Neural cell (in vitro differentiated cells): ENCODE measurements at regions not wholly inside any gene's neighbourhood (a gene's known extent, or its start where the extent isn't known, plus 50 kb on each side); places are given as distances from the start of the nearest gene placed in this dataset.
"Not testable (repeated sequence)": the region's sequence is repeated elsewhere in the genome, so short reads cannot be mapped to it uniquely, and the experiment has no call there.

Experiments
- H2AFZ ChIP-seq: fragments of 200-600, 300-800 bp; sonication (generic), shearing (Covaris generic); 2 replicates; pipeline ENCODE4 v1.6.0; 2014; ENCODE audit warnings: low read depth, mild to moderate bottlenecking, antibody characterized with exemption, low read length, moderate library complexity
- H3F3A ChIP-seq: fragments of 200-600 bp; shearing (Covaris generic); 2 replicates; pipeline ENCODE4 v1.6.1; 2016; ENCODE audit warnings: mild to moderate bottlenecking, moderate library complexity, mixed read lengths, antibody characterized with exemption, low read length; ENCODE audit not compliant: insufficient read depth, poor library complexity, severe bottlenecking
- H3K27ac ChIP-seq: fragments of 200-600, 300-800 bp; sonication (generic), shearing (Covaris generic); 2 replicates; pipeline ENCODE4 v1.5.1; 2014; ENCODE audit warnings: mild to moderate bottlenecking, low read length, moderate library complexity
- H3K27me3 ChIP-seq: fragments of 300-800, 200-600 bp; sonication (generic), shearing (Covaris generic); 2 replicates; pipeline ENCODE4 v1.6.0; 2014; ENCODE audit warnings: mild to moderate bottlenecking, low read depth, low read length, moderate library complexity; ENCODE audit not compliant: insufficient read depth
- H3K36me3 ChIP-seq: fragments of 300-800, 200-600 bp; sonication (generic), shearing (Covaris generic); 2 replicates; pipeline ENCODE4 v1.5.1; 2014; ENCODE audit warnings: mild to moderate bottlenecking, antibody characterized with exemption, low read length, moderate library complexity; ENCODE audit not compliant: insufficient read depth
- H3K4me2 ChIP-seq: fragments of 300-800, 200-600 bp; sonication (generic), shearing (Covaris generic); 2 replicates; pipeline ENCODE4 v1.6.0; 2014; ENCODE audit warnings: mild to moderate bottlenecking, low read length
- H3K4me3 ChIP-seq: fragments of 300-800, 200-600 bp; sonication (generic), shearing (Covaris generic); 2 replicates; pipeline ENCODE4 v1.5.1; 2014; ENCODE audit warnings: mild to moderate bottlenecking, low read length, moderate library complexity
- H3K79me2 ChIP-seq: fragments of 200-600 bp; shearing (Covaris generic); replicated peaks from 2 replicates; pipeline ENCODE4 v1.6.0; 2014; ENCODE audit warnings: mild to moderate bottlenecking, low read length, moderate library complexity; ENCODE audit not compliant: insufficient read depth
- H3K9ac ChIP-seq: fragments of 300-800, 200-600 bp; sonication (generic), shearing (Covaris generic); 2 replicates; pipeline ENCODE4 v1.6.1; 2016; ENCODE audit warnings: mild to moderate bottlenecking, low read length, mixed read lengths
- H3K9me2 ChIP-seq: fragments of 200-600 bp; shearing (Covaris generic); 2 replicates; pipeline ENCODE4 v1.6.1; 2016; ENCODE audit warnings: mild to moderate bottlenecking, low read length, mixed read lengths; ENCODE audit not compliant: insufficient read depth
- H3K9me3 ChIP-seq: fragments of 200-600, 300-800 bp; sonication (generic), shearing (Covaris generic); 2 replicates; pipeline ENCODE4 v1.6.1; 2016; ENCODE audit warnings: mild to moderate bottlenecking, mixed run types, low read length, moderate library complexity, mixed read lengths
- H4K20me1 ChIP-seq: fragments of 200-600 bp; shearing (Covaris generic); 2 replicates; pipeline ENCODE4 v1.6.1; 2016; ENCODE audit warnings: mild to moderate bottlenecking, mixed run types; ENCODE audit not compliant: insufficient read depth
- EZH2 ChIP-seq: fragments of 200-600, 300-800 bp; shearing (Covaris generic), sonication (generic); IDR thresholded peaks from 2 replicates; pipeline ENCODE4 v1.6.1; 2014; ENCODE audit warnings: antibody characterized with exemption, low read length, borderline replicate concordance, mild to moderate bottlenecking; ENCODE audit not compliant: insufficient read depth, poor library complexity, severe bottlenecking
- REST ChIP-seq: IDR thresholded peaks from 2 replicates; pipeline ENCODE4 v1.6.1; 2012; ENCODE audit warnings: borderline replicate concordance
- TF ChIP-seq, protein P1 (sequence below): fragments of 450-650 bp; IDR thresholded peaks from 2 replicates; pipeline ENCODE4 v1.5.1; 2014; ENCODE audit warnings: antibody characterized with exemption, mild to moderate bottlenecking, moderate library complexity; ENCODE audit not compliant: poor library complexity, severe bottlenecking

DNA sequence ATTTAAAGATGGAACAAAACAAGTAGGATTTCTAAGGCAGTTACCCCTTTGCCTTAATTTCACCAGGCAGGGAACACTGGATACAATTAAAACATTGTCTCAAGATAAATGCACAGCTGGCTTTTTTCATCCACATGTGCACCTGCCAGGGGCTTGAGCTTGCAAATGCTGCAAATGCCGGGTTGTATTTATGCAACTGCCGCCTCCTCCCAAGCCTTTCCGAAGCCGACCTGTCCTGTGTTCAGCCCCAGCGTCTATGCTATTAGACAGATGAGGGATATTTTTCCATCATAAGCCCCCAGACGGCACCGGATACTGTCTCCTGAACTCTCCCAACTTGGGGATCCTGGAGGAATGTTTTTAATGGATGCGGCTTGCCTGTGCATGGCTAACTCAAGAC lies 251.6 kb downstream of the CRLF2 start:
- Histone ChIP-seq H3K9me2 (no peaks in the 10 kb centered on the region), H2AFZ (no peak overlapping the region), H4K20me1 (no peaks in the 10 kb centered on the region), H3K36me3 (no peaks in the 10 kb centered on the region), H3K4me3 (no peak overlapping the region), H3F3A (no peaks in the 10 kb centered on the region), H3K4me2 (no peak overlapping the region), H3K27ac (no peak overlapping the region), H3K79me2 (no peaks in the 10 kb centered on the region), H3K9me3 (no peaks in the 10 kb centered on the region), H3K27me3 (no peaks in the 10 kb centered on the region), H3K9ac (no peak overlapping the region)
- TF ChIP-seq, protein P1, sequence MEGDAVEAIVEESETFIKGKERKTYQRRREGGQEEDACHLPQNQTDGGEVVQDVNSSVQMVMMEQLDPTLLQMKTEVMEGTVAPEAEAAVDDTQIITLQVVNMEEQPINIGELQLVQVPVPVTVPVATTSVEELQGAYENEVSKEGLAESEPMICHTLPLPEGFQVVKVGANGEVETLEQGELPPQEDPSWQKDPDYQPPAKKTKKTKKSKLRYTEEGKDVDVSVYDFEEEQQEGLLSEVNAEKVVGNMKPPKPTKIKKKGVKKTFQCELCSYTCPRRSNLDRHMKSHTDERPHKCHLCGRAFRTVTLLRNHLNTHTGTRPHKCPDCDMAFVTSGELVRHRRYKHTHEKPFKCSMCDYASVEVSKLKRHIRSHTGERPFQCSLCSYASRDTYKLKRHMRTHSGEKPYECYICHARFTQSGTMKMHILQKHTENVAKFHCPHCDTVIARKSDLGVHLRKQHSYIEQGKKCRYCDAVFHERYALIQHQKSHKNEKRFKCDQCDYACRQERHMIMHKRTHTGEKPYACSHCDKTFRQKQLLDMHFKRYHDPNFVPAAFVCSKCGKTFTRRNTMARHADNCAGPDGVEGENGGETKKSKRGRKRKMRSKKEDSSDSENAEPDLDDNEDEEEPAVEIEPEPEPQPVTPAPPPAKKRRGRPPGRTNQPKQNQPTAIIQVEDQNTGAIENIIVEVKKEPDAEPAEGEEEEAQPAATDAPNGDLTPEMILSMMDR = no peak

- no peaks in the 10 kb centered on the region for H3K27me3 ChIP-seq
- no peak overlapping the region for H2AFZ ChIP-seq
- no peak overlapping the region for H3K4me3 ChIP-seq
- H3K4me2 ChIP-seq = no peak overlapping the region
- H3K9ac ChIP-seq = no peak overlapping the region
- H3K9me3 ChIP-seq = no peaks in the 10 kb centered on the region
- no peaks in the 10 kb centered on the region for H3K36me3 ChIP-seq
- TF ChIP-seq EZH2 = no peak
- no peak for TF ChIP-seq REST
- H3F3A ChIP-seq = no peaks in the 10 kb centered on the region
- no peaks in the 10 kb centered on the region for H4K20me1 ChIP-seq
- H3K9me2 ChIP-seq = no peaks in the 10 kb centered on the region
- H3K79me2 ChIP-seq = no peaks in the 10 kb centered on the region
- H3K27ac ChIP-seq = no peak overlapping the region
Measured at GRCh38 chrX:959595-959994, 252.9 kb downstream of the CRLF2 start.

GRCh38 chrX:955168-955781 lies 257.2 kb downstream of the CRLF2 start:
- H4K20me1 ChIP-seq, H3K4me2 ChIP-seq, H3K27ac ChIP-seq, H3K9me2 ChIP-seq, H3K36me3 ChIP-seq, H3K79me2 ChIP-seq, H3K4me3 ChIP-seq, H3K9ac ChIP-seq, H3K27me3 ChIP-seq, H3K9me3 ChIP-seq, H2AFZ ChIP-seq, H3F3A ChIP-seq: not testable (repeated sequence)
